Muscle of back (tissue), 3 donors: ENCODE measurements at regions not wholly inside any gene's neighbourhood (a gene's known extent, or its start where the extent isn't known, plus 50 kb on each side); places are given as distances from the start of the nearest gene placed in this dataset.
"Not testable (repeated sequence)": the region's sequence is repeated elsewhere in the genome, so short reads cannot be mapped to it uniquely, and the experiment has no call there.

Experiments used
- DNase-seq, 3 donors: peaks; one replicate each; pipeline versions ENCODE4 v3.0.0 to v3.0.0-alpha.2; 2013

DNA sequence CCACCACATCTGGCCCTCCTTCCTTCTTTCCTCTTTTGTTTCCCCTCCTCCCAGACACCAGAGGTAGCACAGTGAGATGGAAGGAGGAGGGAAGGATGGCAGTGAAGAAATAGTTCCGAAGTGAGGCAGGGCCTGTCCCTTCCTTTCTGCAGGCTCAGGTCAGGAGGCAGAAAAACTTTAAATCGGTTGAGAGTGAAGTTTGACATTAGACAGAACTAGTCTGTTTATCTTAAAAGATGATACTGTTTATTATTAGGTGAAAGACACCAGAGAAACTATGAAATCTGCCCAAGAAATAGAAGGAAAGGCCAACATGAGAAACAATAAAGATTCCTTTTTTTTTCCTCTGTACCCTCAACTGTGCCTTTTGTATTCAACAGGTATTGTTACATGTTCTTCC, 670.3 kb downstream of the UTRN start:
- no peak for DNase-seq

DNA sequence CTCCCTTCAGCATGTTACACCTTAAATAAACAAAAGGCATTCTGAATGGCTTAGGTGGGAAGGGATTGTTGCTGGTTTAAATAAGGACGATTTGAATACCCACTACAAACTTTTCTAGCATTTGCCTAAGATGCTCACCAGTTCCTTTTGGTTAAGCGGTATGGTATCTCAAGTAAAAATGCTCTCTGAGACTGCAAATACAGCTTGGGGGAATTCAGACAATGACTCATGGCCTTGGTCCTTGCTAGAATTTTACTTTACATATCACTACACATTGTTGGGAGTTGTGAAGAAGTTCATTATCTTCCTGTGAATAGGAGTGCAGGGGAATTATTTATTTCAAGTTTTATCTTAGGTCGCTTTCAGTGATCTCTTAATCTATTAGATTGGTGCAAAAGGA, 670.7 kb downstream of the UTRN start:
- no peak for DNase-seq

GRCh38 chr6:144956697-144957096, 671.6 kb downstream of the UTRN start:
- not testable (repeated sequence) for DNase-seq

GRCh38 chr6:144957236-144957937, 672.3 kb downstream of the UTRN start:
- DNase-seq: no peak

- DNase-seq: no peak
Measured at GRCh38 chr6:144969154-144969553, 684.0 kb downstream of the UTRN start.

GRCh38 chr6:144969602-144970272, 684.6 kb downstream of the UTRN start:
- no peak for DNase-seq

DNA sequence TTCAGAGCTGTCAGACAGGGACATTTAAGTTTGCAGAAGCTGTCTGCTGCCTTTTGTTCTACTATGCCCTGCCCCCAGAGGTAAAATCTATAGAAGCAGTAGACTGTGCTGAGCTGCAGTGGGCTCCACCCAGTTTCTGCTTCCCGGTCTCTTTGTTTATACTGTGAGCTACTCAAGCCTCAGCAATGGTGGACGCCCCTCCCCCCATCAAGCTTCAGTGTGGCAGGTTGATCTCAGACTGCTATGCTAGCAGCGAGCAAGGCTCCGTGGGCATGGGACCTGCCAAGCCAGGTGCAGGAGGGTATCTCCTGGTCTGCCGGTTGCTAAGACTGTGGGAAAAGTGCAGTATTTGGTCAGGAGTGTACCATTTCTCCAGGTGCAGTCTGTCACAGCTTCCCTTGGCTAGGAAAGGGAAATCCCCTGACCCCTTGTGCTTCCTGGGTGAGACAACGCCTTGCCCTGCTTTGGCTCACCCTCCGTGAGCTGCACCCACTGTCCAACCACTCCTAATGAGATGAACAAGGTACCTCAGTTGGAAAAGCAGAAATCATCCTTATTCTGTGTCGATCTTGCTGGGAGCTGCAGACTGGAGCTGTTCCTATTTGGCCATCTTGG, 692.2 kb downstream of the UTRN start:
- DNase-seq: not testable (repeated sequence)

- DNase-seq: no peak
Measured at GRCh38 chr6:144978208-144978607, 693.1 kb downstream of the UTRN start.

GRCh38 chr6:144986271-144986670, 701.1 kb downstream of the UTRN start:
- DNase-seq: no peak

- no peak for DNase-seq
Measured at GRCh38 chr6:144989319-144990107, 704.4 kb downstream of the UTRN start.

DNA sequence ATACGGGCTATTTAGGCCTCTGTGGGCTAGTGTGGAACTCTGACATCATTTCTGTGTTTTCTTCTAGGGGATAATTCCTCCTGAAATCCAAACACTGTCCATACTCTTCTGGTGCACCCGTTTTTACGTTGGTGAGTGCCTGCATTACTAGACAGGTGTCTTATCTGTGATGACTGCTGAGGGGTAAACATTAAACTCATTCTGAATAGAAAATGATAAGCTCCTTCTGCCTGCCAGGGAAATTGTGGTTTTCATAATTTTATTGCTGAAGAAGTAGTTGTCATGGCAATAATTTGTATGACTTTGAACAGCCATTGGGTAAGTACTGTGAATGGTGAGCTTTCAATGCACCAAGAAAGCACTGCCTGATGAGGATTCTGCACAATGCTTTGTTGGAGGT, 705.6 kb downstream of the UTRN start:
- no peak for DNase-seq

- DNase-seq: no peak
Measured at GRCh38 chr6:144993870-144994269, 708.7 kb downstream of the UTRN start.

DNA sequence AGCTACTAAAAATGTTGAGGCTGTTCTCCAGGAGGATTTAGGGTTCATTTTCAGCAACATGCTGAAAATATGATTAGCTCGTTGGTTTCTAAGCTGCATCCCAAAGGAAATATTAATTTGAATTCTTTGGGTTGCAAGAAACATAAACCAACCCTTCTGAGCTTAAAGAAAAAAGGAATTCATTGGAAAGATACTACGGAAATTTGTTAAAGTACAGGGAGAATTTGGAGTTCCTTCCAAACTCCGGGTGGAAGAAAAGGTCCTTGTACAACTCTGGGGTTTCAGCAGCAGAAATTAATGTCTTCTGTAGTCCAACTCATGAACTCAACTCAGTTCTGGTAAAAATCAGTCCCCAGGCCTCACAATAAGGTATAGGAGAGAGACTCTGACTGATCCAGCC, 712.9 kb downstream of the UTRN start:
- peak in 2 of 3 donors; percentile 14 to 58 for DNase-seq

DNA sequence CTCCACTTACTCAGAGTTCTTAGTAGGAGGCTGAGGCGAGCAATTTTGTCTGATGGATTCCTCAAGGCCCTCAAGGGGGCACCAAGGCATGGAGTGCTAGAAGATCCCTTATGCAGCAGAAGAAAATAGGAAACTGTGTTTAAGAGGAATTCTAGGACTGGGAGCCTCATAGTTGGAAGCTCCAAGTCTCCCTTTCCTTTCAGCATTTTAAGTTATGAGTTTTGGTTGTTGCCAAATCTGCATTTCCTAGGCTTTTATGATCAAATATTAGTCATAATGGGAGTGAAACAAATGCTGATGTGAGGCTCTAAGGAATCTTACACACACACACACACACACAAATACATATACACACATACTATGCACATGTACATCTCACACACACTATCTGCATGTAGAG, 714.0 kb downstream of the UTRN start:
- DNase-seq: peak in 1 of 3 donors; percentile 22

- no peak for DNase-seq
Measured at GRCh38 chr6:145003145-145003544, 718.0 kb downstream of the UTRN start.

- no peak for DNase-seq
Measured at GRCh38 chr6:145006914-145007313, 721.8 kb downstream of the UTRN start.

- no peak for DNase-seq
Measured at GRCh38 chr6:145008715-145009114, 723.6 kb downstream of the UTRN start.

- peak in 1 of 3 donors; percentile 66 for DNase-seq
Measured at GRCh38 chr6:145009711-145010110, 724.6 kb downstream of the UTRN start.

DNA sequence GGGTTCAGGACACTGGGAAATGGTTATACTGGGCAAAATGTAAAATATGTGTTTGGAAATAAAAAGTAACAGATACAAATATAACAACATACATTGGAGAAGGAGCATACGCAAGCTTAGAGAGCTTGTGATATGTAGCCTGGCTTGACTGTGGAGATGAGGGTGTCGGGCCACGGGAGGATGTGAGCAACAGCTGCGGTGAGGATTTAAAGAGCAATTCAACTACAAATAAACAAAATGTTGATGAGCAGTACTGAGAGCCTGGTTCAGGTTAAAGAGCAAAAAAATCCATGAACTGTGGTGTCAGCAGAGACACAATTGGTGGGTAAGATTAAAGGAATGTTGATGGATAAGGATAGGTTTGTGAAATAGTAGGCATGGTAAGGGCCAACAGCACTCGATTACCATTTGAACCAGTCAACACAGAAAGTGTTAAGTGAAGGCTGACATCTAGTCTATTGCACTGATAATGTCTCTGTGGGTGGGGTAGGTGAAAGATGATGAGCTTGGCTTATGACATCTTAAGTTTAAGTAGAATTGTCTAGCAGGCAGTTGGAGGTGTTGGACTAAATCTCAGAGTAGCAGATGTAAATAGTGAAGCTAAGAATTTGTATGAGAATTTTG, 723.2 kb downstream of the EPM2A start:
- DNase-seq: no peak

DNA sequence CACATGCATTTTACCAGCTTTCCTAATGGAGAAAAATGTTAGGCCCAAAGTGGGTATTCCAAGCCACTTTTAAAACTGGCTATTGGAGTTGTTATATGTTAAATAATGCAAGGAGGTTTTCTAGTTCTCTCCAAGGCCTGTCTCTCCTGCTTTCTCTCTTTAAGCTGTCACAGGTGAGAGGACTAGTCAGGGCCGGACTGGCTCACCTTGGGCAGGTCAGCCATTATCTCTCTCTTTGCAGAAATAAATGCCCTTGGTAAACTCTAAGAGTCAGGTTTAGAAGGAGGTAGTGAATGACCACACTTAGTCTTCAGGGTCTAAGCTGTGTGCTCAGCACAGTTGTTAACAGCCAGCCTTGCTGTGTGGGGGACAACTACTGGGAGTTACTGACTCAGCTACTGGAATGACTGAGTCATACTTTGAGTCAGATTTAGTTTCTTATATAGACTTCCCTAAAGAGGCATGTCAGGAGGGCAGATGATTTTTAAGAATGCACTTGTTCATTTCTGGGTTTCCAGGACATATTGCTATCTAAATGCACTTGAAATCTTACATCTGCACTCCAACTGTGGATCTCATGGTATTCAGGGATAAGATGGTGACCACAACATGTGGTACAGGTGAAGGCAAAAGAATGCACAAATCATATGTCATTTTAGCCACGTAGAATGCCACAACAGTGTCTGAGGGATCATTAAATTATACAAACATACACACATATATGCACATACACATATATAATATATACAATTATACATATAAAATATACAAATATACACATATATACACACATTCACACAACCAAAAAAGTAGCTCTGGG, 719.4 kb downstream of the EPM2A start:
- peak in 2 of 3 donors; percentile 31 to 82 for DNase-seq

- no peak for DNase-seq
Measured at GRCh38 chr6:145017051-145017450, 718.3 kb downstream of the EPM2A start.
